ENCODE measurements at regions not wholly inside any gene's neighbourhood (a gene's known extent, or its start where the extent isn't known, plus 50 kb on each side); places are given as distances from the start of the nearest gene placed in this dataset.

GRCh38 chr6:163944897-163945296 is 530.4 kb downstream of the QKI start:
- no TSS peak for BruUV-seq (replicated peaks)
- Histone ChIP-seq H3K4me1 (ENCODE audit: control insufficient read depth in 1 of 2, insufficient read depth in 2 of 2, low read length in 2 of 2) (no peaks in the 10 kb centered on the region), H3K36me3 (ENCODE audit: control insufficient read depth in 1 of 2, insufficient read depth in 2 of 2, low read length in 2 of 2) (no peaks in the 10 kb centered on the region), H2AFZ (ENCODE audit: low read depth, low read length, poor library complexity, severe bottlenecking) (no peak overlapping the region), H3K79me2 (ENCODE audit: insufficient read depth, low read length) (no peaks in the 10 kb centered on the region), H3K9me3 (ENCODE audit: control insufficient read depth in 1 of 2, insufficient read depth in 1 of 2, low read depth in 1 of 2, low read length in 2 of 2) (no peaks in the 10 kb centered on the region), H4K20me1 (ENCODE audit: insufficient read depth) (no peaks in the 10 kb centered on the region), H3K4me3 (replicated peaks in 1 of 2; ENCODE audit: low read depth in 1 of 2, low read length in 2 of 2) (no peak overlapping the region), H3K4me2 (ENCODE audit: low read length) (no peak overlapping the region), H3K27me3 (ENCODE audit: insufficient read depth, low read length) (no peaks in the 10 kb centered on the region), H3K9me2 (ENCODE audit: insufficient read depth) (no peaks in the 10 kb centered on the region), H3K27ac (ENCODE audit: low read depth, low read length) (no peak overlapping the region), H3K9ac (ENCODE audit: low read length) (no peak overlapping the region)
- intact Hi-C loops (cut with micrococcal nuclease) = no loop called here
- CTCF ChIA-PET = no interaction called here
- no peak for DNase-seq (ENCODE audit: low read depth, low spot score)
- POLR2A ChIA-PET = no interaction called here
- RAD21 ChIA-PET (ENCODE audit: low non-redundant PET in 1 of 2, low total read pairs in 2 of 2, uncharacterized antibody in 2 of 2, unreplicated experiment in 2 of 2) = no interaction called here
- ATAC-seq = no peak
- TF ChIP-seq ELF1 (IDR thresholded peaks at IDR 0.05; ENCODE audit: borderline replicate concordance, low read depth) (no peak), SP1 (IDR thresholded peaks at IDR 0.05; ENCODE audit: low read depth) (no peak), CBX3 (IDR thresholded peaks at IDR 0.05; ENCODE audit: low read depth) (no peak), ZFX (IDR thresholded peaks at IDR 0.05) (no peak), CTCF (IDR thresholded peaks at IDR 0.05 in 2 of 3, conservative IDR thresholded peaks at IDR 0.05 in 1 of 3; ENCODE audit: borderline replicate concordance in 1 of 3, insufficient read depth in 1 of 3, low read depth in 2 of 3, low read length in 2 of 3) (no peak), CEBPB (IDR thresholded peaks at IDR 0.05; ENCODE audit: low read depth) (no peak)

- ATAC-seq (no peak), DNase-seq (ENCODE audit: low read depth, low spot score) (no peak)
- no peak overlapping the region for H3K27ac ChIP-seq (ENCODE audit: low read depth, low read length)
- no TSS peak for BruUV-seq (replicated peaks)
- no peaks in the 10 kb centered on the region for H3K4me1 ChIP-seq (ENCODE audit: control insufficient read depth in 1 of 2, insufficient read depth in 2 of 2, low read length in 2 of 2)
- intact Hi-C loops (cut with micrococcal nuclease) = no loop called here
- H4K20me1 ChIP-seq (ENCODE audit: insufficient read depth) = no peaks in the 10 kb centered on the region
- H3K9me2 ChIP-seq (ENCODE audit: insufficient read depth) = no peaks in the 10 kb centered on the region
- no peaks in the 10 kb centered on the region for H3K36me3 ChIP-seq (ENCODE audit: control insufficient read depth in 1 of 2, insufficient read depth in 2 of 2, low read length in 2 of 2)
- no peak for TF ChIP-seq ELF1 (IDR thresholded peaks at IDR 0.05; ENCODE audit: borderline replicate concordance, low read depth)
- TF ChIP-seq CTCF (IDR thresholded peaks at IDR 0.05 in 2 of 3, conservative IDR thresholded peaks at IDR 0.05 in 1 of 3; ENCODE audit: borderline replicate concordance in 1 of 3, insufficient read depth in 1 of 3, low read depth in 2 of 3, low read length in 2 of 3) = no peak
- no peak for TF ChIP-seq EZH2 (IDR thresholded peaks at IDR 0.05)
- TF ChIP-seq RAD21 (IDR thresholded peaks at IDR 0.05; ENCODE audit: low read depth) = no peak
- H3K4me3 ChIP-seq (replicated peaks in 1 of 2; ENCODE audit: low read depth in 1 of 2, low read length in 2 of 2) = no peak overlapping the region
- ChIA-PET POLR2A (no interaction called here), RAD21 (ENCODE audit: low non-redundant PET in 1 of 2, low total read pairs in 2 of 2, uncharacterized antibody in 2 of 2, unreplicated experiment in 2 of 2) (no interaction called here), CTCF (no interaction called here)
- no peak overlapping the region for H3K9ac ChIP-seq (ENCODE audit: low read length)
- no peak overlapping the region for H2AFZ ChIP-seq (ENCODE audit: low read depth, low read length, poor library complexity, severe bottlenecking)
- H3K27me3 ChIP-seq (ENCODE audit: insufficient read depth, low read length) = no peaks in the 10 kb centered on the region
- no peaks in the 10 kb centered on the region for H3K79me2 ChIP-seq (ENCODE audit: insufficient read depth, low read length)
- H3K9me3 ChIP-seq (ENCODE audit: control insufficient read depth in 1 of 2, insufficient read depth in 1 of 2, low read depth in 1 of 2, low read length in 2 of 2) = no peaks in the 10 kb centered on the region
- no peak overlapping the region for H3K4me2 ChIP-seq (ENCODE audit: low read length)
Measured at GRCh38 chr6:163943607-163944385, 529.3 kb downstream of the QKI start.
